ENCODE measurements at regions not wholly inside any gene's neighbourhood (a gene's known extent, or its start where the extent isn't known, plus 50 kb on each side); places are given as distances from the start of the nearest gene placed in this dataset.

GRCh38 chr6:77040568-77041195 lies 422.6 kb downstream of the HTR1B start:
- TF ChIP-seq TAF1 (IDR thresholded peaks at IDR 0.05; ENCODE audit: borderline replicate concordance, insufficient read depth, low read length) (no peak), POLR2AphosphoS5 (IDR thresholded peaks at IDR 0.05; ENCODE audit: low read depth, low read length) (no peak), SIN3A (IDR thresholded peaks at IDR 0.05; ENCODE audit: borderline replicate concordance, insufficient read depth, low read length) (no peak), FOXP2 (optimal IDR thresholded peaks at IDR 0.05; ENCODE audit: borderline replicate concordance, extremely low read depth, extremely low read length, insufficient read depth) (no peak), REST (IDR thresholded peaks at IDR 0.05; ENCODE audit: insufficient read depth in 1 of 2, low read depth in 2 of 2, low read length in 2 of 2) (no peak)

DNA sequence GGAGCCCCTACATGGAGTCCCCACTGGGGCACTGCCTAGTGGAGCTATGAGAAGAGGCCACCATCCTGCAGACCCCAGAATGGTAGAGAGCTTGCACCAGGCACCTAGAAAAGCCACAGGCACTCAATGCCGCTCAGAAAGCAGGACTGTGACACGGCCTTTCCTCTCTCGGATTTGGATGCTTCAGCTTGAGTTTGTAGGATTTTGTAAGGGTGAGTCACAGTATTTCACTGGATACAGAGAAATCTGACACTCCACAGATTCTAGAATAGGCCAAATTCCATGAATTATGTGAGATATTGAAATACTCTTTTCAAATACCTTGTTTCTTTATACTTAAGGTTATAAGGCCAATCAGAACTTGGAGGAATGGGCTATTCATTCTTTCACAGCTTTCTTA lies 424.5 kb downstream of the HTR1B start:
- TF ChIP-seq FOXP2 (optimal IDR thresholded peaks at IDR 0.05; ENCODE audit: borderline replicate concordance, extremely low read depth, extremely low read length, insufficient read depth) (no peak), POLR2AphosphoS5 (IDR thresholded peaks at IDR 0.05; ENCODE audit: low read depth, low read length) (no peak), TAF1 (IDR thresholded peaks at IDR 0.05; ENCODE audit: borderline replicate concordance, insufficient read depth, low read length) (no peak), REST (IDR thresholded peaks at IDR 0.05; ENCODE audit: insufficient read depth in 1 of 2, low read depth in 2 of 2, low read length in 2 of 2) (no peak), SIN3A (IDR thresholded peaks at IDR 0.05; ENCODE audit: borderline replicate concordance, insufficient read depth, low read length) (no peak)

DNA sequence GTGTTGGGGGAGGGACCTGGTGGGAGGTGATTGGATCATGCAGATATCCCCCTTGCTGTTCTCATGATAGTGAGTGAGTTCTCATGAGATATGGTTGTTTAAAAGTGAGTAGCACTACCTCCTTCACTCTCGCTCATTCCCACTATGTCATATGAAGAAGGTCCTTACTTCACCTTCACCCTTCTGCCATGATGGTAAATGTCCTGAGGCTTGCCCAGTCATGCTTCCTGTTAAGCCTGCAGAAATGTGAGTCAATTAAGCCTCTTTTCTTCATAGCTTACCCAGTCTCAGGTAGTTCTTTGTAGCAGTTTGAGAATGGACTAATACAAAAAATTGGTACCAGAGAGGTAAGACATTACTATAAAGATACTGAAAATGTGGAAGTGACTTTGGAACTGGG lies 425.9 kb downstream of the HTR1B start:
- TF ChIP-seq POLR2AphosphoS5 (IDR thresholded peaks at IDR 0.05; ENCODE audit: low read depth, low read length) (no peak), SIN3A (IDR thresholded peaks at IDR 0.05; ENCODE audit: borderline replicate concordance, insufficient read depth, low read length) (no peak), FOXP2 (optimal IDR thresholded peaks at IDR 0.05; ENCODE audit: borderline replicate concordance, extremely low read depth, extremely low read length, insufficient read depth) (no peak), REST (IDR thresholded peaks at IDR 0.05; ENCODE audit: insufficient read depth in 1 of 2, low read depth in 2 of 2, low read length in 2 of 2) (no peak), TAF1 (IDR thresholded peaks at IDR 0.05; ENCODE audit: borderline replicate concordance, insufficient read depth, low read length) (no peak)

DNA sequence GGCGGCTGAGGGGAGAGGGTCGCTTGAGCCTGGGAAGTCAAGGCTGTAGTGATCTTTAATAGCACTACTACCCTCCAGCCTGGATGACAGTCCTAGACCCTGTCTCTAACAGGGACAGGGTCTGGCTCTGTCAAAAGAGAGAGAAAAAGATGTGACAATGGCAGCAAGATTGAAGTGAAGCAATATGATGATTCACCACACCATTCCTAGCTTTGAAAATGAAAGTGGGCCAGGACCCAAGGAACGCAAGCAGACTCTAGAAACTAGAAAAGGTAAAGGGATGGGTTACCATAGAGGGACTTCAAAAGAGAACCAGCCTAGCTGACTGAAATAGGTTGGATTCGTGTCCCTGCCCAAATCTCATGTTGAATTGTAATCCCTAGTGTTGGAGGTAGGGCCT lies 426.9 kb downstream of the HTR1B start:
- TF ChIP-seq SIN3A (IDR thresholded peaks at IDR 0.05; ENCODE audit: borderline replicate concordance, insufficient read depth, low read length), result no peak
- no peak for TF ChIP-seq POLR2AphosphoS5 (IDR thresholded peaks at IDR 0.05; ENCODE audit: low read depth, low read length)
- TF ChIP-seq REST (IDR thresholded peaks at IDR 0.05; ENCODE audit: insufficient read depth in 1 of 2, low read depth in 2 of 2, low read length in 2 of 2), result no peak
- TF ChIP-seq TAF1 (IDR thresholded peaks at IDR 0.05; ENCODE audit: borderline replicate concordance, insufficient read depth, low read length), result no peak
- no peak for TF ChIP-seq FOXP2 (optimal IDR thresholded peaks at IDR 0.05; ENCODE audit: borderline replicate concordance, extremely low read depth, extremely low read length, insufficient read depth)

All from PFSK-1 (cell line).